HEK293 (cell line): ENCODE measurements at regions not wholly inside any gene's neighbourhood (a gene's known extent, or its start where the extent isn't known, plus 50 kb on each side); places are given as distances from the start of the nearest gene placed in this dataset.

Source experiments
- CTCF ChIA-PET: fragments of 350-600 bp; formaldehyde crosslinking; extraction: SDS; loops from one replicate; lab custom pipeline; 2021; ENCODE audit warnings: antibody characterized with exemption; lab: Yijun Ruan, JAX
- POLR2A ChIA-PET: fragments of 300-600 bp; formaldehyde crosslinking; extraction: SDS; loops from one replicate; lab custom pipeline; 2020; ENCODE audit warnings: antibody characterized with exemption, inconsistent platforms; lab: Yijun Ruan, JAX
- H3K27ac ChIP-seq: fragments of 200-500 bp; sonication (Bioruptor generic); 2 replicates; pipeline ENCODE4 v1.5.1; 2014; ENCODE audit warnings: low read depth, low read length, control low read depth, inconsistent platforms; ENCODE audit errors: extremely low read depth
- H3K36me3 ChIP-seq, 2 experiments: fragments of 200-500 bp in 1 of 2; sonication (Bioruptor generic) in 1 of 2; 1 replicate in 1 of 2; 2 replicates in 1 of 2; pipeline ENCODE4 v1.5.1; 2014 to 2017; ENCODE audit warnings: inconsistent platforms in 2 of 2, low read length in 2 of 2; ENCODE audit not compliant: control insufficient read depth in 2 of 2, insufficient read depth in 1 of 2
- H3K4me1 ChIP-seq: fragments of 200-500 bp; sonication (Bioruptor generic); 2 replicates; pipeline ENCODE4 v1.5.1; 2014; ENCODE audit warnings: mild to moderate bottlenecking, low read length, inconsistent platforms; ENCODE audit not compliant: control insufficient read depth, insufficient read depth
- H3K4me3 ChIP-seq: 2 replicates; pipeline ENCODE4 v1.5.1; 2011; ENCODE audit warnings: low read depth, mild to moderate bottlenecking, control low read depth, low read length, moderate library complexity
- H3K9me3 ChIP-seq: fragments of 200-500 bp; sonication (Bioruptor generic); 2 replicates; pipeline ENCODE4 v1.5.1; 2014; ENCODE audit warnings: low read depth, low read length, inconsistent platforms; ENCODE audit not compliant: control insufficient read depth, insufficient read depth
- ELK4 ChIP-seq: IDR thresholded peaks from 2 replicates; pipeline ENCODE4 v1.6.1; 2011; ENCODE audit warnings: mild to moderate bottlenecking, low read depth, low read length, borderline replicate concordance
- GFI1B ChIP-seq: fragments of 450-650 bp; formaldehyde crosslinking; IDR thresholded peaks from 2 replicates; pipeline ENCODE4 v1.5.1; 2016; ENCODE audit warnings: missing biosample characterization, missing genetic modification characterization
- HOXC10 ChIP-seq: sonication (generic); formaldehyde crosslinking; IDR thresholded peaks from 2 replicates; pipeline ENCODE4 v1.8.1; 2023; ENCODE audit warnings: mild to moderate bottlenecking, missing genetic modification reagents
- KLF9 ChIP-seq: fragments of 450-650 bp; formaldehyde crosslinking; IDR thresholded peaks from 2 replicates; pipeline ENCODE4 v1.5.1; 2016; ENCODE audit warnings: missing biosample characterization, missing genetic modification characterization, low read depth
- OSR2 ChIP-seq: fragments of 450-650 bp; formaldehyde crosslinking; IDR thresholded peaks from 2 replicates; pipeline ENCODE4 v1.5.1; 2016; ENCODE audit warnings: missing biosample characterization, missing genetic modification characterization
- PRDM10 ChIP-seq: fragments of 450-650 bp; formaldehyde crosslinking; IDR thresholded peaks from 2 replicates; pipeline ENCODE4 v1.5.1; 2016; ENCODE audit warnings: missing biosample characterization, missing genetic modification characterization
- SCRT1 ChIP-seq: fragments of 450-650 bp; formaldehyde crosslinking; IDR thresholded peaks from 2 replicates; pipeline ENCODE4 v1.5.1; 2016; ENCODE audit warnings: missing biosample characterization, missing genetic modification characterization, borderline replicate concordance
- ZEB2 ChIP-seq: fragments of 450-650 bp; formaldehyde crosslinking; IDR thresholded peaks from 2 replicates; pipeline ENCODE4 v1.5.1; 2016; ENCODE audit warnings: missing biosample characterization, missing genetic modification characterization
- ZFP41 ChIP-seq: fragments of 450-650 bp; formaldehyde crosslinking; IDR thresholded peaks from 2 replicates; pipeline ENCODE4 v1.5.1; 2016; ENCODE audit warnings: missing biosample characterization, missing genetic modification characterization, borderline replicate concordance
- ZNF132 ChIP-seq: fragments of 450-650 bp; formaldehyde crosslinking; IDR thresholded peaks from 2 replicates; pipeline ENCODE4 v1.5.1; 2017; ENCODE audit warnings: missing biosample characterization, missing genetic modification characterization, borderline replicate concordance
- ZNF214 ChIP-seq: fragments of 450-650 bp; formaldehyde crosslinking; IDR thresholded peaks from 2 replicates; pipeline ENCODE4 v1.5.1; 2017; ENCODE audit warnings: missing biosample characterization, mild to moderate bottlenecking, missing genetic modification characterization, borderline replicate concordance
- ZNF223 ChIP-seq: fragments of 450-650 bp; formaldehyde crosslinking; IDR thresholded peaks from 2 replicates; pipeline ENCODE4 v1.5.1; 2016; ENCODE audit warnings: missing biosample characterization, missing genetic modification characterization
- ZNF24 ChIP-seq: fragments of 450-650 bp; formaldehyde crosslinking; IDR thresholded peaks from 2 replicates; pipeline ENCODE4 v1.5.1; 2016; ENCODE audit warnings: missing biosample characterization, missing genetic modification characterization
- ZNF311 ChIP-seq: fragments of 450-650 bp; formaldehyde crosslinking; IDR thresholded peaks from 2 replicates; pipeline ENCODE4 v1.5.1; 2017; ENCODE audit warnings: missing biosample characterization, missing genetic modification characterization, borderline replicate concordance
- ZNF341 ChIP-seq: fragments of 450-650 bp; formaldehyde crosslinking; IDR thresholded peaks from 2 replicates; pipeline ENCODE4; 2016; ENCODE audit warnings: low read depth, missing biosample characterization, missing genetic modification characterization
- ZNF394 ChIP-seq: fragments of 450-650 bp; formaldehyde crosslinking; IDR thresholded peaks from 2 replicates; pipeline ENCODE4 v1.5.1; 2016; ENCODE audit warnings: missing biosample characterization, missing genetic modification characterization, mild to moderate bottlenecking, moderate library complexity, borderline replicate concordance
- ZNF416 ChIP-seq: fragments of 450-650 bp; formaldehyde crosslinking; IDR thresholded peaks from 2 replicates; pipeline ENCODE4 v1.5.1; 2016; ENCODE audit warnings: missing biosample characterization, missing genetic modification characterization
- ZNF600 ChIP-seq: fragments of 450-650 bp; formaldehyde crosslinking; IDR thresholded peaks from 2 replicates; pipeline ENCODE4 v1.5.1; 2016; ENCODE audit warnings: missing biosample characterization, missing genetic modification characterization
- ZNF660 ChIP-seq: fragments of 450-650 bp; IDR thresholded peaks from 2 replicates; pipeline ENCODE4 v1.5.1; 2018; ENCODE audit warnings: missing biosample characterization, mild to moderate bottlenecking, missing genetic modification characterization
- ZNF692 ChIP-seq: fragments of 450-650 bp; formaldehyde crosslinking; IDR thresholded peaks from 2 replicates; pipeline ENCODE4 v1.5.1; 2016; ENCODE audit warnings: missing biosample characterization, missing genetic modification characterization
- ZNF704 ChIP-seq: fragments of 450-650 bp; formaldehyde crosslinking; IDR thresholded peaks from 2 replicates; pipeline ENCODE4 v1.5.1; 2016; ENCODE audit warnings: missing biosample characterization, missing genetic modification characterization
- ZNF747 ChIP-seq: fragments of 450-650 bp; formaldehyde crosslinking; IDR thresholded peaks from 2 replicates; pipeline ENCODE4 v1.5.1; 2016; ENCODE audit warnings: missing biosample characterization, missing genetic modification characterization
- ZNF768 ChIP-seq: fragments of 450-650 bp; formaldehyde crosslinking; IDR thresholded peaks from 2 replicates; pipeline ENCODE4 v1.5.1; 2018; ENCODE audit warnings: missing biosample characterization, mild to moderate bottlenecking, missing genetic modification characterization
- ZNF785 ChIP-seq: fragments of 450-650 bp; formaldehyde crosslinking; IDR thresholded peaks from 2 replicates; pipeline ENCODE4 v1.5.1; 2016; ENCODE audit warnings: missing biosample characterization, missing genetic modification characterization

- H3K4me3 ChIP-seq: no peak overlapping the region
- no peak overlapping the region for H3K27ac ChIP-seq
- H3K36me3 ChIP-seq: no peaks in the 10 kb centered on the region
- CTCF ChIA-PET: no interaction called here
- no peaks in the 10 kb centered on the region for H3K9me3 ChIP-seq
- POLR2A ChIA-PET: no interaction called here
- H3K4me1 ChIP-seq: no peaks in the 10 kb centered on the region
- TF ChIP-seq ZNF747 (tag by site-specific recombination): no peak
- TF ChIP-seq OSR2 (tag by site-specific recombination): no peak
- TF ChIP-seq GFI1B (tag by site-specific recombination): no peak
- TF ChIP-seq ELK4: no peak
- TF ChIP-seq KLF9 (tag by site-specific recombination): no peak
- no peak for TF ChIP-seq HOXC10
- TF ChIP-seq PRDM10 (tag by site-specific recombination): no peak
- no peak for TF ChIP-seq ZNF704 (tag by site-specific recombination)
- no peak for TF ChIP-seq ZNF692 (tag by site-specific recombination)
- no peak for TF ChIP-seq ZNF311 (tag by site-specific recombination)
- no peak for TF ChIP-seq ZEB2
- TF ChIP-seq ZNF768: no peak
- TF ChIP-seq ZNF660 (tag by site-specific recombination): no peak
- no peak for TF ChIP-seq ZNF24 (tag by site-specific recombination)
- TF ChIP-seq ZNF214 (tag by site-specific recombination): no peak
- no peak for TF ChIP-seq ZNF341
- no peak for TF ChIP-seq ZNF785 (tag by site-specific recombination)
These were observed 306.6 kb upstream of the TMPO start for GRCh38 chr12:98208816-98209215.

GRCh38 chr12:98211909-98212695, 303.3 kb upstream of the TMPO start:
- ChIA-PET POLR2A (no interaction called here), CTCF (no interaction called here)
- H3K36me3 ChIP-seq: no peaks in the 10 kb centered on the region
- H3K27ac ChIP-seq: no peak overlapping the region
- no peaks in the 10 kb centered on the region for H3K4me1 ChIP-seq
- no peak for TF ChIP-seq ZFP41
- no peak for TF ChIP-seq ZNF600 (tag by site-specific recombination)
- no peak for TF ChIP-seq ZNF416 (tag by site-specific recombination)
- TF ChIP-seq SCRT1 (tag by site-specific recombination): no peak
- no peak for TF ChIP-seq ZNF394 (tag by site-specific recombination)
- no peak for TF ChIP-seq ZNF132 (tag by site-specific recombination)
- no peak for TF ChIP-seq ZNF223 (tag by site-specific recombination)
- H3K9me3 ChIP-seq: no peaks in the 10 kb centered on the region
- H3K4me3 ChIP-seq: no peak overlapping the region
